TTC549 (cell line): ENCODE measurements at regions not wholly inside any gene's neighbourhood (a gene's known extent, or its start where the extent isn't known, plus 50 kb on each side); places are given as distances from the start of the nearest gene placed in this dataset.
"Not testable (repeated sequence)": the region's sequence is repeated elsewhere in the genome, so short reads cannot be mapped to it uniquely, and the experiment has no call there.

ENCODE experiments used
- FAIRE-seq: peaks from 2 replicates; lab custom pipeline; 2012; peaks lifted over from hg19 to GRCh38; lab: Jason Lieb, UNC

DNA sequence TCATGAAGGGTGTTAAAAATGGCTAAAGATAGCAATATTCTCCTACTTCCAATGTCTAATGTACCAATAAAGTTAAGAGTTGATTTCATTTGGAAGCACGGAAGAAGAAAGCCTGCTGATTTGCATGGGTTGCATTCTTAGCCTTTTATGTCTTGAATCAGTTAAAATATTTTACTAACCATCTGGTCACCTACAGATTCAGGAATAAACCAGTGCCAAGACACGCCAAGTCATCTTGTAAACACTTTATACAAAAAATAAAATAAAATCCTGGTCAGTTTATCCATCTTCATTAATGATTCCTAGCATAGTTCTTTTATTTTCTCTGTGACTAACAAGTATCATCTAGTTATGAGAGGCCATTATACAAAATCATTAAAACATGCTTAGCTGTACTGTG is 1031.6 kb upstream of the WWC1 start:
- FAIRE-seq: no peak

DNA sequence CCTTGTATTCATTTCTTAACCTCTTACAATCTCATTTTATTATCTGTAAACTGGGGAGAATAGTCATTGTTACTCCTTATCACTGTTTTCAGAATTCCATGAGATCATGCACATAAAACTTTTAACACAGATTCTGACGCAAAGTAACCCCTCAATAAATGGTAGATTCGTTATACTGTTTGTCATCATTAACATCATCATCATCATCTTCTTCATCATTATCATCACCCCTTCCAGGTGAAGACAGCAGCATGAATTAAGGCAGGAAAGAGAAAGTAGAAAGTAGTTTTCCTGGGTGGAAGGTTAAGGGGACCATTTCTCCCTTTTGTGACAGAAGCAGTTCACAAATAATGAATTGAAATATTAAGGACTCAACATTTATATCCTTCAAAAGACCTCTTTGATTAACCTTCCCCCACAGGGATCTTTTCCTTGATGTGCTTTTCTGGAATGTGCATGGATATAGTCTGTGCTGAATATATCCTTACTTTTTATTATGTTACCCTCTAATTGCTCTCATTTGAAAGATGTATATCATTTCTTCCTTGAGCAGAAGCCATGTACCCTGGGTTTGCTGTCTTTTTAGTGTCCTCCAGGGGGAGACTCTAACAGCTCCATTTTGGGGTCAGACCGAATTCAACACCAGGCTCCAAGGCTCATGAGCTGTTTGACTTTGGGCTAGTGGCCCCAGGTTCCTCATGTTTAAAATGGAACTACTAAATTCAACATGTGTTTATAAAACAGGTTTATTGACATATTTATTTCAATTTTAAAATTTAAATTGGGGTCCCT is 1029.9 kb upstream of the WWC1 start:
- FAIRE-seq: no peak

DNA sequence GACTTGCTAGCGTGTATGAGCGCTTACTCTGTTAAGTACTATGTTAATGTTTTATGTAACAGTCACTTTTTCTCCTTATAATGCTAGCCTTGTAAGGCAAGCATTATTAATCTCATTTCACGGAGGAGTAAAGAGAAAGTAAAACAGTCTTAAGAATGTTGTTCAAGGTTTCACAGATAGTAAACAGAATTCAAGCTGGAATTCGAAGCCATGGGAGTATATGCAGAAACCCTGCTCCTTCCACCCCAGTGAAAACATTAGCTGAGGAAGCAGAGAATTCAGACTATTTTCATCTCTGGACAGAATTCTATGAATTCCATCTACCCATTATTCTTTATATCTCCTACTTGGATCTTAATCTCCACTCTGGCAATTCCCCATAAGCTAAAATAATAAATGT is 1028.3 kb upstream of the WWC1 start:
- FAIRE-seq: no peak

DNA sequence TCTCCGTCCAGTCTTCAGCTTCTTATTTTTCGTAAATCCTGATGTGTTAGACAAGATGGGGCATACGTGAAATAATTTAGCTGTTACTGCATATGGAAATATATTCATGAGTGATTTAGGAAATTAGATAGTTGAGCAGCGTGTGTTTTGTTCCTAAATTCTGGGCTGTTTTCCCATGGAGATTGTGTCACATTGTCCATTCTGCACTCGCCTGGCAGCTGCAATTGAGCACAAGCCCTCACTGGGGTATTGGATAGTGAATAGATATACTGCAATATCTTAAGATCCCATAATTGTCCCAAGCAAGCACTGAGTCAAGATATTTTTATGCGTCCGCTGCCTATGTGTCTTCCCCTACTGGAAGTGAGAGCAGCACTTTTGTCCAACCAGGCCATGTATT is 1027.1 kb upstream of the WWC1 start:
- FAIRE-seq: no peak

- FAIRE-seq: no peak
These were observed 1023.1 kb upstream of the WWC1 start for GRCh38 chr5:167268337-167268736.

GRCh38 chr5:167269146-167269545 is 1022.3 kb upstream of the WWC1 start:
- FAIRE-seq: no peak

- no peak for FAIRE-seq
These were observed 1020.4 kb upstream of the WWC1 start for GRCh38 chr5:167271081-167271480.

GRCh38 chr5:167271511-167271910 is 1019.9 kb upstream of the WWC1 start:
- FAIRE-seq: no peak

- no peak for FAIRE-seq
These were observed 1011.3 kb upstream of the WWC1 start for GRCh38 chr5:167280111-167280510.

GRCh38 chr5:167281925-167282324 is 1009.5 kb upstream of the WWC1 start:
- no peak for FAIRE-seq

DNA sequence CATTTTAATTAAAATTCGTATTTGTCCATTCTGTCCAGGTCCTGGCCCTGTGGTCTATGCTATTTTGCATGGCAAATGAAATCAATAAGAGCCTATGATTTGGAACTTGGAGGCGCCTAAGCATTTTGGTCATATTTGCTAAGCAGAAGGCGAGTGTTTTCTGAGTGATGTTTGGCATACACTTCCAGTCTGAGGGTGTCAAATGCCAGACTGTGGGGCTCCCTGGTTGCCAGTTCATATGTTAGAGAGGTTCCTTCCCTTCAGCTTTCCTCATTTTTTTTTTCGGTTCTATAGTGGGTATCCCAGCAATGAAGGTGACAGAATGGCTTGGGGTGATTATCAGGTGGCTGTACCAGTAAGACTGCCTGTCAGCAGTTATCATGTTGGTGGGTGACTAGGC is 1007.8 kb upstream of the WWC1 start:
- no peak for FAIRE-seq

- FAIRE-seq: no peak
These were observed 1007.1 kb upstream of the WWC1 start for GRCh38 chr5:167284222-167284890.

DNA sequence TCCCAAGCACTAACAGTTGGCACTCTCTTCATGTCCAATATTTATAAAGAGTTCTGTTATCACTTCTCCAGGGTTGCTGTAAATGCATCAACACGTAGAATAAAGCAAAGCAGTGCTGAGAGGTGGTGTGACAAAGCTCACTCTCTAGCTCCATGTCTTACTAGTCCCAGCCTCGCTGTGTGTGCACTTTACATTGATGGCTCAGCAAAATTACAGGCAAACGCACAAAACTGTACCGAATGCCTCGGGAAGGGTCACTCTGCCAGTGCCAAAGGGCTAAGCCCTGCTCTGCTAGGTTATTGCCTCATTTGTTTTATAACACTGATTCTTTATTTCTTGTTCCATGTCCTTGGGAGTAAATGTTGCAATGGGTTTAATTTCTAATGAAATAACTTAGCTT is 1005.9 kb upstream of the WWC1 start:
- FAIRE-seq: no peak

DNA sequence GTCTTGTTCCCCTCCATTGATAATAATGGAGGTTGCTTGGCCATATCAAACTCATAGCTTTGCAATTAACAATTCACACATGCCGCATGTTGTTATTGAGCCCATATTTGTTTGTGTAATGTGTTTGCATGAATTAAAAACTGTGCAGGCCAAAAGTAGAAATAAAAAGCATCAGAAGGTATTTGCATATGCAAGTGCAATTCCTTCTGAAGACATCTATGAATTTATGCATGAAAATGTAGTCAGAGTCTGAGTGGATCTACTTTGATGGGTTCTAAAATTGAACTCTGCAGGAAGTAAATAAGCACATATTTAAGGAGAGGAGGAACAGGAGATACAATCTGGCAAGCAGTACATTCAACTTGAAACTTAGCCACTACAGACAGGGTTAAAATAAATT is 1004.6 kb upstream of the WWC1 start:
- FAIRE-seq: no peak

GRCh38 chr5:167290478-167290877 is 1001.0 kb upstream of the WWC1 start:
- no peak for FAIRE-seq

- no peak for FAIRE-seq
These were observed 996.4 kb upstream of the WWC1 start for GRCh38 chr5:167294882-167295680.

- no peak for FAIRE-seq
These were observed 995.8 kb upstream of the WWC1 start for GRCh38 chr5:167295681-167296005.

DNA sequence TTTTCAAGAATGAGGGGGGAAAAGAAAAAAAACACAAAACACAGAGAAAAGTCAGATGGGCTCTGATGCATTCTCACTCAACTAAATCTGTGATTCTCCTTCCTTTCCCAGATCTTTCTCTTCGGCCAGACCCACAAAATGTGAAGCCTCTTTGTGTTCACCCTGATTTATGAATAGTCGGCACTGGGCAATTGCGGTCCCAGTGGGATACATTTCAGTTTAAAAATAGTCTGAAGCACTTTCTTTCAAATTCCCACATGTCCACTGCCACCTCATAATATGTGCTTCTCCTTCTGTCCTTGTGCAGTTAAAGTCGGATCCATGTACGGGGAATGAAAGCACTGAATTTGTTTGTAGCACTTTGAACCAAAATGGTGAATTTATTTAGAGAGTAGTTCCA is 995.4 kb upstream of the WWC1 start:
- FAIRE-seq: no peak

DNA sequence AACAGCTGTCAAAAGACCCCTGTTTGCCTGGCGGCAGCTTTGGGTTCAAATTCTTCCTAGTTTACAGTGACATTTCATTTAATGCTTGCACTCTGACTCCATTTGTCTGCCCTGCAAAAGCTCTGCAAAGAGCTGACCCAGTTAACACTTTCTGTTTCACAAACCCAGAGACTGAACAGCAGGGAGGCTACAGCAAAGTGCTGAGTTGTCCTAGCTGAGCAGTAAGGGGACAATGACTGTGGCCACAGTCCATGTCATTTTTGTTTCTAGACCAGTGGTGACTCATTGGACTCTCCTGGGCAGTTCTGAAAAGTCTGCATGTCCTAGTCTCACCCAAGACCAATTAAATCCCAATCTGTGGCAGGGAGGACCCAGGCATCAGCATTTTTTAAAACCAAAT is 994.8 kb upstream of the WWC1 start:
- no peak for FAIRE-seq

DNA sequence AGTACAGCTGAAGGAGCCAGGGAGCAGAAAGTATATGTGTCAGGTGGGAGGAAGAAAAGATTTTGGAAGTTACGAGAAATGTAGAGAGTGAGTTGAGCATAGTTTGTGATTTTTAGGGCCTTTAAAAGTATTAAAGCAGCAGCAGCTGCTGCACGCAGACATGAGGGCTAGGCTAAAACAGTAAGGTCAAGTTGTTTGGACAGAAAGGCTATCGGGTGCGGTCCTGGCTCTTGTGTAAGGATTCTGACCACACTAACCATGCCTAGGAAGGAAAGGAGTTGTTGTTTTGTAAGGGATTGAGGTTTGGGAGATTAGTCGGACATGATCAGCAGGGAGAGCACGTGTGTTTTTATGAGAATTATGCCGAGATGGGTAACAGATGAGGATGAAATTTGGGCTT is 991.6 kb upstream of the WWC1 start:
- FAIRE-seq: not testable (repeated sequence)

- no peak for FAIRE-seq
These were observed 987.9 kb upstream of the WWC1 start for GRCh38 chr5:167303582-167303981.

GRCh38 chr5:167304834-167305469 is 986.5 kb upstream of the WWC1 start:
- FAIRE-seq: no peak
